Aorta (tissue), 5 donors: ENCODE measurements at regions not wholly inside any gene's neighbourhood (a gene's known extent, or its start where the extent isn't known, plus 50 kb on each side); places are given as distances from the start of the nearest gene placed in this dataset.

ENCODE experiments used
- ATAC-seq: fragments of 200-7000 bp; cut with Tn5 transposase; one replicate; pipeline ENCODE4 v1.9.1; 2022; ENCODE audit warnings: moderate library complexity; ENCODE audit not compliant: low FRiP score
- DNase-seq, 2 donors: peaks; one replicate each; pipeline ENCODE4 v3.0.0-alpha.2; 2020
- H3K27ac ChIP-seq, 2 donors: one replicate each; pipeline ENCODE4 v1.5.1; 2013; ENCODE audit warnings: low read length in 2 of 2, mild to moderate bottlenecking in 2 of 2, moderate library complexity in 2 of 2, control low read depth in 1 of 2, inconsistent platforms in 1 of 2, low read depth in 1 of 2
- H3K27me3 ChIP-seq, 2 donors: one replicate each; pipeline ENCODE4 v1.6.1; 2013; ENCODE audit warnings: control low read depth in 1 of 2, low read length in 1 of 2, mild to moderate bottlenecking in 1 of 2, moderate library complexity in 1 of 2; ENCODE audit not compliant: insufficient read depth in 2 of 2, control insufficient read depth in 1 of 2
- H3K36me3 ChIP-seq, 2 donors: one replicate each; pipeline ENCODE4 v1.6.1; 2013; ENCODE audit warnings: control low read depth in 1 of 2, low read length in 1 of 2, mild to moderate bottlenecking in 1 of 2; ENCODE audit not compliant: insufficient read depth in 2 of 2, control insufficient read depth in 1 of 2
- H3K4me1 ChIP-seq, 2 donors: one replicate each; pipeline ENCODE4 v1.6.1; 2013; ENCODE audit warnings: low read length in 2 of 2, control low read depth in 1 of 2, mild to moderate bottlenecking in 1 of 2, moderate library complexity in 1 of 2; ENCODE audit not compliant: insufficient read depth in 2 of 2, control insufficient read depth in 1 of 2
- H3K4me3 ChIP-seq, 2 donors: one replicate each; pipeline ENCODE4 v1.5.1; 2013; ENCODE audit warnings: low read length in 2 of 2, control low read depth in 1 of 2, mild to moderate bottlenecking in 1 of 2
- H3K9me3 ChIP-seq: one replicate; pipeline ENCODE4 v1.6.1; 2013; ENCODE audit warnings: mild to moderate bottlenecking, low read length; ENCODE audit not compliant: control insufficient read depth
- WGBS, 2 donors: extraction: QIAGEN DNeasy Blood & Tissue Kit; methylation state at CpG; one replicate each; pipeline ENCODE4 v1.1.7; 2013; 5-methylcytosine and 5-hydroxymethylcytosine counted together
- intact Hi-C, 2 donors: fragments of 100-400 bp; cut with DNase I; formaldehyde crosslinking; loops; one replicate each; pipeline versions ENCODE4 v1.14.2 to v1.15.0; 2022
- donor health status: healthy with polysubstance abuse.
- donor health status: Bipolar disorder and iron deficiency.
- donor health status: DM: no; HTN: no; CAD: no.
- donor health status: DM: no; HTN: no; CAD: no.
- donor health status: DM: yes; HTN: yes; CAD: no.

DNA sequence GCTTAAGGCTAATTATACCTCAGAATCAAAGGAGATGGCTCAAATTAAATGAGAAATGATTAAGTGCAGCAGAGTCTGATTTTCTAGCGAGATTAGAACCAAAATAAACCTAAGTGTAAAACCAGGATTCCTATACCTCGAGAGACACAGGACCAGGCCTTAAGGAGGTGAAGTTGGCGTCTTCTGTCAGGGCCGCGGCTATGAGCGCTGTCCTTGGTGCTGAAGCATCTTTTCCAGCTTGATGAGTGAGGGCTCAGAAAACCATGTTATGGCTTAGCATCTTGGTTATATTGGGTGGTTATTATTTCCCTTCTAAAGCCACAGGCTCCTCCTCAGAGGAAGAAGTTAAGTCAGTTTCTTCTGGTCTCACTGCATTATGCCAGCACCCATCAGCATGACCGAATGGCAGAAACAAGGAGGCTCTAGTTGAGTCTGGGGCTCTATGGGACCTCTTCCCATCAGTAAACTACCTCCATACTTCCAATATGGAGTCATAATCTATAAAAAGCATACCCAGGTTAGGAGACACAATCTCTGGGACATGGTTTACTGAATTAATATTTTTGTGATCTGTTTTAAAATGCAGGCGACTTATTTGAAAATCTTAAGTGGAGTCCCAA, 120.1 kb upstream of the NMNAT3 start:
- no peak for ATAC-seq
- intact Hi-C loops = no loop called here
- no peak overlapping the region for H3K4me3 ChIP-seq
- H3K36me3 ChIP-seq = no peaks in the 10 kb centered on the region
- H3K27me3 ChIP-seq = peaks cover 0 to 2% of the 10 kb centered on the region in 2 donors
- 26 to 33% methylated on average over 8 of the region's 8 CpGs for WGBS, 2 donors
- H3K4me1 ChIP-seq = no peaks in the 10 kb centered on the region
- peaks cover 3% of the 10 kb centered on the region for H3K9me3 ChIP-seq
- H3K27ac ChIP-seq = no peak overlapping the region
- DNase-seq = no peak

DNA sequence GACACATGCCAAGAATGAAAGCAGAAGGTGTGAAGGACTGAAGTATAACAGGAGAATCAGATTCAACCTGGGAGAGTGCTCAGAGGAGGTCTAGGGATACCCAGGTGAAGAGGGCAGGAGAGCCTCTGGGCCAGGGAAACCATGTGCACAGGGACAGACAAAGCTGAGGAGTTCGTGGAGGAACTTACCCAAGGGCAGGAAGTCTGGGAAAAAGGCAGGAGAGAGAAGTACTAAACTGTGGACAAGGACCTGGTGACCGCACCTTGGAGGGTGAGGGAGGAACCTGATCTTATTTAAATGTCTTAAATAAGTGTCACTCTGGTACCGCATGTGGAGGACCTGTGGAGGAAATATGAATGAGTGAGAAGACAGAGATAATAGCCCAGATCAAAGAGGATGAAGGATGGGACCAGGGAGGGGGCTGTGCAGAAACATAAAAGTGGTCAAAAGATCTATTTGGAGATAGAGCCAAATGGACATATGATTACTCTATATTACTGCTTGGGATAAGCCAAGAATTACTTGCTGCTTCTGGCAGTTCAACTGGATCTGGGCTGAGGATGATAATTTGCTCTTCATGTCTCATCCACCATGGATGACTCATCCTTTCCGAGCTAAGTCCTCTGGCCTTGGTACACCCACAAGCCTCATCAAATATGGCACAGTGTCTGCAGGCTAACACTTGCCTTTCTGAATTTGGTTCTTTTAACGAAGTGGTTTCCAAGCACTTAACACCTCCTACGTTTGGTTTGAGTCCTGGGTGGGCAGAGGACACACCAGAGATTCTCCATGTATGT, 116.9 kb upstream of the NMNAT3 start:
- H3K27me3 ChIP-seq = peaks cover 0 to 2% of the 10 kb centered on the region in 2 donors
- DNase-seq = no peak

DNA sequence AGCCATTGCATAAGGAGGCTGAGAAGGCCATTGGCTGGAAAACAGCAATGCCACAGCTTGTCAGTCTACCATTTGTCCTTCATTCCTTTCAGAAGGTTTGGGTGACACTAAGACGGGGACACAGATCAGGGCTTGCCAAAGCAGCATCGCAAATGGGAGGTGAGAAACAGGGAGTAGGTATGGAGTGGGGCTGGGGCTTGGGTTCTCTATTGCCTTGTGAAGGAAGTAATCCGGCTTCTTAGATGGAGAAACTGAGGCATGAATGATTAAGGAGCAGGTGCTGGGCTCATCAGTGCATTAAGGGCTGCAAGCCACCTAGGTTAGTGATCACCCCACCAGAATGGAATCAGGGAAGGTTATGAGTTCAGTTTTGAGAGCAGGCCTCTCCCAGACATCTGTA, 115.6 kb upstream of the NMNAT3 start:
- H3K4me3 ChIP-seq = no peak overlapping the region
- no peaks in the 10 kb centered on the region for H3K4me1 ChIP-seq
- intact Hi-C loops = no loop called here
- DNase-seq (no peak), ATAC-seq (no peak)
- H3K27me3 ChIP-seq = peaks cover 0 to 2% of the 10 kb centered on the region in 2 donors
- H3K27ac ChIP-seq = no peak overlapping the region
- H3K36me3 ChIP-seq = no peaks in the 10 kb centered on the region
- peaks cover 7% of the 10 kb centered on the region for H3K9me3 ChIP-seq
- WGBS, 2 donors = 83 to 87% methylated on average over 3 of the region's 3 CpGs

More for the DNA sequence above, 116.9 kb upstream of the NMNAT3 start:
- Histone ChIP-seq H3K9me3 (peaks cover 4% of the 10 kb centered on the region), H3K27ac (no peak overlapping the region), H3K36me3 (no peaks in the 10 kb centered on the region), H3K4me1 (no peaks in the 10 kb centered on the region), H3K4me3 (no peak overlapping the region)
- intact Hi-C loops = no loop called here
- ATAC-seq = no peak
- WGBS, 2 donors = 54 to 59% methylated on average over 6 of the region's 6 CpGs

DNA sequence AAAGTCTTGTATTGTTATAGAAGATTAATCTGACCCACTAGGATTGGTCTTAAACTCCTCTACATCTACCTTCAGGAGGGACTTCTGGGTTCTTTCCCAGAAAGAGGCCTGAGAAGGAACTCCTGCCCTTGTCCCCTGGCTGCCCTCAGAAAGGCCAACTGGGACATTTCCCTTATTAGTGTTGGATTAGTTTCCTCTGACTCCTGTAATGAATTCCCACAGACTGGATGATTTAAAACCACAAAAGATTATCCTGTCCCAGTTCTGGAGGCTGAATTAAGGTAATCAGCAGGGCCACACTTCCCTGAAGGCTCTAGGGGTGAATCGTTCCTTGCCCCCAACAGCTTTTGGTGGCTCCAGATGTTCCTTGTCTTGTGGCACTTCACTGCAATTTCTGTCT, 102.8 kb upstream of the NMNAT3 start:
- DNase-seq (no peak), ATAC-seq (no peak)
- H3K27me3 ChIP-seq = peaks cover 0 to 2% of the 10 kb centered on the region in 2 donors
- H3K4me3 ChIP-seq = no peak overlapping the region
- WGBS, 2 donors = 20 to 38% methylated on average over 1 of the region's 1 CpG
- H3K4me1 ChIP-seq = no peaks in the 10 kb centered on the region
- intact Hi-C loops = no loop called here
- H3K9me3 ChIP-seq = no peaks in the 10 kb centered on the region
- H3K36me3 ChIP-seq = no peaks in the 10 kb centered on the region
- H3K27ac ChIP-seq = no peak overlapping the region

DNA sequence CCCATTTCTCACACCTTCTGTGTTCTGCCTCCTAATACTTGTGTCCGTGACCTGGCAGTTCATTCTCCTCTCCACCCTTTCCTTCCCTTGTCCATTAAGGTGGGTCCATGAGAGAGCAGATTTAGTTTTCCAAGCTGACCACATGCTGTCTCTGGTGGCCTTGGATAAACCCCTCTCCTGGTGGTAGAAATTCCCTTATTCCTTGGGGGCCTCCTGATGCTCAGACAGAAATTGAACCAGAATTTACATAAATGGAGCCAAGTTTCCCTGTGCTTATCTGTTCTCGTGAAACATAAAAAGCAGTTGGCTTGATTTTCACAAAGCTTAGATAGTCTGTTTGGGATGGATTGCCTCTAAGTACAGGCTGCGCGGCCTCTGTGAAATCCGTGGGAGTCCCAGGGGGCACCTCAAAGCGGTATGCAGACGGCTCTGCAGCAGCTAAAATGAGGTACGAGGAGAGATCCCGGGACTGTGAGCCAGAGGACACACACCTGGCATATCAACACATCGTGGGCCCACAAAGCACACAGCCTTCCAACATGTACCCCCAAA, 101.0 kb upstream of the NMNAT3 start:
- H3K27ac ChIP-seq = no peak overlapping the region
- no peaks in the 10 kb centered on the region for H3K9me3 ChIP-seq
- no peaks in the 10 kb centered on the region for H3K4me1 ChIP-seq
- H3K36me3 ChIP-seq = no peaks in the 10 kb centered on the region
- peaks cover 0 to 2% of the 10 kb centered on the region in 2 donors for H3K27me3 ChIP-seq
- no peak for ATAC-seq
- no peak overlapping the region for H3K4me3 ChIP-seq
- no peak for DNase-seq
- intact Hi-C loops = no loop called here
- 23 to 25% methylated on average over 10 of the region's 10 CpGs for WGBS, 2 donors

DNA sequence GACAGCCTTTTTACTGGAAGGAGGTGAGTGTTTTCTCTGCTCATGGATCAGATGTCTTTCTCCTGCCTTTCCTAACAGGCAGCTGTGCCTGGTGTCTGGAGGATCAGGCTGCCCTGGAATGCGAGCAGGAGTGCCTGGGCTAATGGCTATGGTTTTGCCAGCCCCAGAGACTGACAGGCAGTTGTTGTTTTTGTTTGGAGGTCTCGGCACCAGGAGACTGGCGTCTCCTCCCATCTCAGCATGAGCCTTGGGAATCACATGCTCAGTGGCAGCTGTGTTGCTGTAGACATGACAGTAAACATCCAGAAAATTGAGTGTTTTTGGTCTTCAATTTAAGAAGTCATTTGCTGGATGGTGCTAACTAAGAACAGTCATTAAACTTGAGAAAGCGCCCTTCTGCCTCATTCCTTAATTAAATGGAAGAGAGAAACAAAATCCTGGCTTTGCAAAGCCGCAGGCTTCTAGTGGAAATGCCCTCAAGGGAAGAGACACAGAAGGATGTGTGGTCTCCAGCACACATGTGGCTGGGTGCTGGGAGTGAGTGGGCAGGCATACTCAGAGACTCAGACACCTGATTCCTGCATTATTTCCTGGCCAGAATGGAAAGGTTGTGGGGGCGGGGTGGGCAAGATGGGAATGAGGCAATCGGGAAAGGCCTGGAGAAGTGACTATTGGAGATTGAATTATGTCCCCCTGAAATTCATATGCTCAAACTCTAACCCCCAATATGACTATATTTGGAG, 97.0 kb upstream of the NMNAT3 start:
- Histone ChIP-seq H3K4me1 (no peaks in the 10 kb centered on the region), H3K4me3 (no peak overlapping the region), H3K9me3 (no peaks in the 10 kb centered on the region), H3K36me3 (no peaks in the 10 kb centered on the region), H3K27ac (no peak overlapping the region), H3K27me3 (peaks cover 0 to 2% of the 10 kb centered on the region in 2 donors)
- DNase-seq (no peak), ATAC-seq (no peak)
- WGBS, 2 donors = 34 to 39% methylated on average over 7 of the region's 7 CpGs
- intact Hi-C loops = no loop called here

DNA sequence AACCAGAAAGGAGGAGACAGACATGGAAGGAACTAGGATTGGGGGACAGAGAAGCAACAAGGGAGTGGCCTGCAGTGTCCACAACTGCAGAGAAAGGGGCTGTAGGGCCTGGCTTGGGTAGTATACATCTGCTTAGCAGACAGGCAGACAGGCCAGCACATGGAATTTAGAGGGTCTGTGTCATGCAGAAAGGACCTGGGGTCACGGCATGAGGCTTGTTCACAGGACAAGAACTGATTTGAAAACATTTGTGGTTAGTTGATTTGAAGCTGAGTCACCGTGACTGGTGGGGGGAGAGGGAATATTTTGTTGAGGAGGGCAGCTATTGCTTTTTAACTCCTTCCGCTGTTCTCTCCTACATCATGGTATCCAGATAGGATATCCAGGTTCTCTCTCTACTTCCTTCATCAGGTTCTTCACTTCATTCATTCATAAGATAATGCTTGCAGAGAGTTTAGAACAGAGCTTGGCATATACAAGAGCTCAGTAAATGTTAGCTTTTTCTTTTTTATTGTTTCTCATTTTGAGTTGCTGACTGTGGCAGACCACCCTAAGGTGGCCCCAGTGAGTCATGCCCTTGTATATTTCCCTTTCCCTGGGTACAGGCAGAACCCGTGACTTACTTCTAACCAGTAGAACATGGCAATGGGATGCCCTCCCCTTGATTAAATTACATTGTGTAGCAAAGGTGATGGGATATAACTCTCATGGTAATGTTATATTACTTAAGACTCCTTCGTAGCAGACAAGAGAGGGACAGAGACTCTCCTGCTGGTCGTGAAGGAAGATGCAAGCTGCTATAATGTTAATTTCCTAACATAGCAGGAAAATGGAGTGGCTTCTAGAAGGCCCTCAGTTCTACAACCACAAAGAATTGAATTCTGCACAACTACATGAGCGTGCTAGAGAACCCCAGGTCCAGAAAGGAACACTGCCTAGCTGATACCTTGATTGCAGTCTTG, 95.0 kb upstream of the NMNAT3 start:
- no peak overlapping the region for H3K4me3 ChIP-seq
- 65 to 67% methylated on average over 7 of the region's 7 CpGs for WGBS, 2 donors
- H3K4me1 ChIP-seq = no peaks in the 10 kb centered on the region
- H3K9me3 ChIP-seq = no peaks in the 10 kb centered on the region
- intact Hi-C loops = no loop called here
- H3K36me3 ChIP-seq = no peaks in the 10 kb centered on the region
- ATAC-seq = no peak
- DNase-seq = no peak
- peaks cover 0 to 2% of the 10 kb centered on the region in 2 donors for H3K27me3 ChIP-seq
- no peak overlapping the region for H3K27ac ChIP-seq

DNA sequence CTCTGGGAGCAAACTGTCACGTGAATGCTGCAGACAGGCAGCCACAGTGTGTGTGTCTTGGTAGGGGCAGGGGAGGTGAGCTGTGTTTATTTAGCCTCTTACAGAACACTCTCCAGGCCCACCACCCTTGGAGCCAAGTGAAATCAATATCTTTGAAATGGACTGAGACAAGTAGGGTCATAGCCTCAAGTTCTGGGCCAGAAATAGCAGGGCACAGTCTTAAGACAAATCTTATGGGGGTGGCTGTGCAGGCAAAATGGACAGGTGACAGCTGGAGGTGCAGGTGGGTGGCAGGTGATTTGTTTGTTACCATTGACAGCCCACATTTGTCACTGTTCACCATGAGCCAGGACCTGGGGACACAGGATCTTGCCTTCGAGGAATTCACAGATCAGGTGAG, 93.6 kb upstream of the NMNAT3 start:
- DNase-seq (no peak), ATAC-seq (no peak)
- intact Hi-C loops = no loop called here
- Histone ChIP-seq H3K27me3 (peaks cover 0 to under 1% of the 10 kb centered on the region in 2 donors), H3K36me3 (no peaks in the 10 kb centered on the region), H3K4me3 (no peak overlapping the region), H3K4me1 (no peaks in the 10 kb centered on the region), H3K9me3 (no peaks in the 10 kb centered on the region), H3K27ac (no peak overlapping the region)
- 43 to 48% methylated on average over 2 of the region's 2 CpGs for WGBS, 2 donors
